Loucy (cell line): ENCODE measurements at regions not wholly inside any gene's neighbourhood (a gene's known extent, or its start where the extent isn't known, plus 50 kb on each side); places are given as distances from the start of the nearest gene placed in this dataset.

ENCODE experiments used
- EZH2phosphoT487 ChIP-seq: fragments of 200-600 bp; IDR thresholded peaks from 2 replicates; pipeline ENCODE4 v1.6.1; 2018; ENCODE audit warnings: antibody characterized with exemption, mild to moderate bottlenecking, moderate library complexity, borderline replicate concordance
- TF ChIP-seq, protein P1 (sequence below): fragments of 200-600 bp; sonication (generic); conservative IDR thresholded peaks from 2 replicates; pipeline ENCODE4 v1.5.1; 2014; ENCODE audit warnings: mild to moderate bottlenecking, antibody characterized with exemption, low read length

DNA sequence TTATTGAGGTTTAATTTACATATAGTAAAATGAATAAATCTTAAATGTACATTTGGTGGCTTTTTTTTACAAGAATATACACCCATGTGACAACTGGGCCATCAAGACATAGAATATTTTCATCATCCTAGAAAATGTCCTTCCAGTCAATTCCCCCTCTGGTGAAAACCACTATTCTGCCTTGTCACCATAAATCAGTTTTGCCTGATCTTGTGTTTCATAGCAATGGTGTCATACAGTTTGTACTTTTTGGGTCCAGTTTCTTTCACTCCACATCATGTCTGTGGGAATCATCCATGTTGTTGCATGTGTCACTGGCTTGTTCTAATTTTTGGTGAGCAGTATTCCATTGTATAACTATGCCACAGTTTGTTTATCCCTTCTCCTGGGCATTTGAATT, 133.1 kb downstream of the PDCD6IP start:
- TF ChIP-seq, protein P1, sequence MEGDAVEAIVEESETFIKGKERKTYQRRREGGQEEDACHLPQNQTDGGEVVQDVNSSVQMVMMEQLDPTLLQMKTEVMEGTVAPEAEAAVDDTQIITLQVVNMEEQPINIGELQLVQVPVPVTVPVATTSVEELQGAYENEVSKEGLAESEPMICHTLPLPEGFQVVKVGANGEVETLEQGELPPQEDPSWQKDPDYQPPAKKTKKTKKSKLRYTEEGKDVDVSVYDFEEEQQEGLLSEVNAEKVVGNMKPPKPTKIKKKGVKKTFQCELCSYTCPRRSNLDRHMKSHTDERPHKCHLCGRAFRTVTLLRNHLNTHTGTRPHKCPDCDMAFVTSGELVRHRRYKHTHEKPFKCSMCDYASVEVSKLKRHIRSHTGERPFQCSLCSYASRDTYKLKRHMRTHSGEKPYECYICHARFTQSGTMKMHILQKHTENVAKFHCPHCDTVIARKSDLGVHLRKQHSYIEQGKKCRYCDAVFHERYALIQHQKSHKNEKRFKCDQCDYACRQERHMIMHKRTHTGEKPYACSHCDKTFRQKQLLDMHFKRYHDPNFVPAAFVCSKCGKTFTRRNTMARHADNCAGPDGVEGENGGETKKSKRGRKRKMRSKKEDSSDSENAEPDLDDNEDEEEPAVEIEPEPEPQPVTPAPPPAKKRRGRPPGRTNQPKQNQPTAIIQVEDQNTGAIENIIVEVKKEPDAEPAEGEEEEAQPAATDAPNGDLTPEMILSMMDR = no peak
- no peak for TF ChIP-seq EZH2phosphoT487
